Kidney (tissue), 13 donors: ENCODE measurements at regions not wholly inside any gene's neighbourhood (a gene's known extent, or its start where the extent isn't known, plus 50 kb on each side); places are given as distances from the start of the nearest gene placed in this dataset.

Experiments used
- DNase-seq, 5 donors: peaks; one replicate each; pipeline ENCODE4 v3.0.0-alpha.2; 2013 to 2020
- FAIRE-seq: peaks from 2 replicates; lab custom pipeline; 2012; peaks lifted over from hg19 to GRCh38; lab: Jason Lieb, UNC
- H3K27ac ChIP-seq, 2 donors: one replicate each; pipeline ENCODE4 v1.7.0; 2013; ENCODE audit warnings: low read depth in 2 of 2, low read length in 2 of 2, inconsistent platforms in 1 of 2
- H3K27me3 ChIP-seq: one replicate; pipeline ENCODE4 v1.7.1; 2013; ENCODE audit warnings: low read length, inconsistent platforms; ENCODE audit not compliant: control insufficient read depth, insufficient read depth
- H3K36me3 ChIP-seq, 3 donors: one replicate each; pipeline versions ENCODE4 v1.7.0 to v1.7.1; 2013; ENCODE audit warnings: low read length in 3 of 3, control low read depth in 1 of 3, inconsistent platforms in 1 of 3; ENCODE audit not compliant: insufficient read depth in 3 of 3, control insufficient read depth in 2 of 3
- H3K4me1 ChIP-seq, 3 donors: one replicate each; pipeline versions ENCODE4 v1.7.0 to v1.7.1; 2013; ENCODE audit warnings: low read length in 3 of 3, inconsistent platforms in 1 of 3, low read depth in 1 of 3; ENCODE audit not compliant: control insufficient read depth in 2 of 3, insufficient read depth in 2 of 3
- H3K4me3 ChIP-seq, 3 donors: one replicate each; pipeline versions ENCODE4 v1.7.0 to v1.8.1; 2013; ENCODE audit warnings: low read length in 3 of 3, control low read depth in 1 of 3, inconsistent platforms in 1 of 3
- H3K9ac ChIP-seq, 3 donors: one replicate each; pipeline versions ENCODE4 v1.7.0 to v1.7.1; 2013; ENCODE audit warnings: low read length in 3 of 3, control low read depth in 1 of 3, inconsistent platforms in 1 of 3
- H3K9me3 ChIP-seq, 3 donors: one replicate each; pipeline versions ENCODE4 v1.7.0 to v1.7.1; 2013; ENCODE audit warnings: low read length in 3 of 3, control low read depth in 1 of 3, inconsistent platforms in 1 of 3; ENCODE audit not compliant: control insufficient read depth in 2 of 3, insufficient read depth in 1 of 3
- intact Hi-C: fragments of 100-400 bp; cut with DNase I; formaldehyde crosslinking; loops from one replicate; pipeline ENCODE4 v1.11.1; 2022
- TF ChIP-seq, protein P1 (sequence below): IDR thresholded peaks from 3 replicates; pipeline ENCODE4 v1.5.1; 2012; ENCODE audit warnings: mild to moderate bottlenecking, moderate library complexity, borderline replicate concordance; ENCODE audit not compliant: insufficient read depth; ENCODE audit errors: extremely low read depth
- donor health status: control.
- donor health status: control.
- donor health status: control.
- donor health status: control.
- donor health status: control.
- donor health status: DM: yes; HTN: yes; CAD: no.
- donor health status: Normal renal cell carcinoma (clear cell type).

DNA sequence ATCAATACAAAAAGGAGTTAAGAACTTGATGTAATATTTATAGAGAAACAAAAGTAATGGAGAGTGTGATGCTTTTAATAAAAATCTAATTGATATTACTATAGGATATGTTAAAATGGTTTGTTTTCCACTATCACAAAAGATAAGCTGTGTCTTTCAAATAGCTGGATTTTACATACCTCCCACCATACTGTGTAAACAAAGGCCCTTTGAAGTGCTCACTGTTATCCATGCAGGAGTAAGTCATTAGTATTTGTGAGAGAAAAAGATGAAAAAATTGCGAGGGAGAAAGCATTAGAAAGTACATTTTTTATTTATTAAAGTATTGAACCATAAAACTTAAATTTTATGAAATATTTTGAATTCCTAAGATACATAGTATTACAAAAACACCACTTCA, 733.0 kb downstream of the GRIK2 start:
- H3K9ac ChIP-seq, result no peak overlapping the region
- no peak overlapping the region for H3K4me3 ChIP-seq
- TF ChIP-seq, protein P1, sequence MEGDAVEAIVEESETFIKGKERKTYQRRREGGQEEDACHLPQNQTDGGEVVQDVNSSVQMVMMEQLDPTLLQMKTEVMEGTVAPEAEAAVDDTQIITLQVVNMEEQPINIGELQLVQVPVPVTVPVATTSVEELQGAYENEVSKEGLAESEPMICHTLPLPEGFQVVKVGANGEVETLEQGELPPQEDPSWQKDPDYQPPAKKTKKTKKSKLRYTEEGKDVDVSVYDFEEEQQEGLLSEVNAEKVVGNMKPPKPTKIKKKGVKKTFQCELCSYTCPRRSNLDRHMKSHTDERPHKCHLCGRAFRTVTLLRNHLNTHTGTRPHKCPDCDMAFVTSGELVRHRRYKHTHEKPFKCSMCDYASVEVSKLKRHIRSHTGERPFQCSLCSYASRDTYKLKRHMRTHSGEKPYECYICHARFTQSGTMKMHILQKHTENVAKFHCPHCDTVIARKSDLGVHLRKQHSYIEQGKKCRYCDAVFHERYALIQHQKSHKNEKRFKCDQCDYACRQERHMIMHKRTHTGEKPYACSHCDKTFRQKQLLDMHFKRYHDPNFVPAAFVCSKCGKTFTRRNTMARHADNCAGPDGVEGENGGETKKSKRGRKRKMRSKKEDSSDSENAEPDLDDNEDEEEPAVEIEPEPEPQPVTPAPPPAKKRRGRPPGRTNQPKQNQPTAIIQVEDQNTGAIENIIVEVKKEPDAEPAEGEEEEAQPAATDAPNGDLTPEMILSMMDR, result no peak
- H3K27me3 ChIP-seq, result no peaks in the 10 kb centered on the region
- intact Hi-C loops, result no loop called here
- H3K36me3 ChIP-seq, result no peaks in the 10 kb centered on the region
- no peaks in the 10 kb centered on the region for H3K4me1 ChIP-seq
- DNase-seq (no peak), FAIRE-seq (no peak)
- no peaks in the 10 kb centered on the region for H3K9me3 ChIP-seq
- no peak overlapping the region for H3K27ac ChIP-seq

DNA sequence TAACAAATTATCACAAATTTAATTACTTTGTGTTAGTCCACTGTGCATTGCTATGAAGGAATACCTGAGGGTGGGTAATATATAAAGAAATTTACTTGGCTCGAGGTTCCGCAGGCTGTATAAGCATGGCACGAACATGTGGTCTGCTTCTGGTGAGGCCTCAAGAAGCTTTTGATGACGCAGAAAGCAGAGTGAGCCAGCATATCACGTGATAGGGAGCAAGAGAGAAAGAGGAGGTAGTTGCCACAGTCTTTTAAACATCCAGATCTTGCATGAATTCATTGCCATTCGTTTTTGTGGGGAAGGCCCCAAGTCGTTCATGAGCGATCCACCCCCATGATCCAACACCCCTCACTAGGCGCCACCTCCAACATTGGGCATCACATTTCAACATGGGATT, 733.7 kb downstream of the GRIK2 start:
- Histone ChIP-seq H3K36me3 (no peaks in the 10 kb centered on the region), H3K27me3 (no peaks in the 10 kb centered on the region), H3K27ac (no peak overlapping the region), H3K9ac (no peak overlapping the region), H3K4me3 (no peak overlapping the region), H3K9me3 (no peaks in the 10 kb centered on the region), H3K4me1 (no peaks in the 10 kb centered on the region)
- DNase-seq, result no peak
- FAIRE-seq, result no peak
- TF ChIP-seq, protein P1, result no peak
- intact Hi-C loops, result no loop called here

DNA sequence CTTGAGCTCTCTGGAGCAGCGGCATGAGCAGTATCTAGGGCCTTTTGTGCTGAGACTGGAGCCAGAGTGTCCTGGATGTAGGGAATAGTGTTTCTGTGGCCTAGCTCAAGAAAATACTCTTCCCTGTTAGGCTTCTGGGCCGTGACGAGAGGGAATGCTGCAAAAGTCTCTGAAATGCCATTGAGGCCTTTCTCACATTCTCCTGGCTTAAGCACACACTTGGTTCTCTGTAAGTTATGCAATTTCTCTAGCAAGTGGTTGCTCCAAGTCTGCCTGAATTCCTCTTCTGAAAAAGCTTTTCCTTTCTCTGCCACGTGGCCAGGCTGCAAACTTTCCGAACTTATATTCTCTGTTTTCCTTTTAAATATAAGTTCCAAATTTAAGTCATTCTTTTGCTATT, 744.4 kb downstream of the GRIK2 start:
- FAIRE-seq (no peak), DNase-seq (no peak)
- no peak overlapping the region for H3K27ac ChIP-seq
- intact Hi-C loops, result no loop called here
- H3K4me3 ChIP-seq, result no peak overlapping the region
- no peaks in the 10 kb centered on the region for H3K27me3 ChIP-seq
- TF ChIP-seq, protein P1, result no peak
- H3K4me1 ChIP-seq, result no peaks in the 10 kb centered on the region
- no peaks in the 10 kb centered on the region for H3K36me3 ChIP-seq
- H3K9me3 ChIP-seq, result no peaks in the 10 kb centered on the region
- H3K9ac ChIP-seq, result no peak overlapping the region

DNA sequence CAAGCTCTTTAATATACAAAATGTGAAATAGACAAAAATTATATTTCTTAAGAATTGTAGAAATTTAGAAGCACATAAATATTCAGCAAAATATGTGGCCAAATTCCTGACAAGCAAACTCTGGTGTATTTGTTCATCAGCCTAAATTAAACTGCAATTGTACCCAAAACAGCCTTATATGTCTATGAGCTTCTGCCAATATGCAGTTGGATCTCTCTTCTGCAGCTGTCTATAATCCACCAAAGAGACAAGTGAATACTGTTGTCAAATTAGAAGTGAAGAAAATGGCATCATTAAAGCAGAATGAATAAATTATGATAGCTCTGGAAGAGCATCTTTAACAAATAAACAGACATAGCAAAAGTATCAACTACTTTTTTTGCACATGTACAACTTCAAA, 755.7 kb downstream of the GRIK2 start:
- DNase-seq (no peak), FAIRE-seq (no peak)
- Histone ChIP-seq H3K9ac (no peak overlapping the region), H3K27me3 (no peaks in the 10 kb centered on the region), H3K4me1 (no peaks in the 10 kb centered on the region), H3K4me3 (no peak overlapping the region), H3K27ac (no peak overlapping the region), H3K9me3 (no peaks in the 10 kb centered on the region), H3K36me3 (no peaks in the 10 kb centered on the region)
- intact Hi-C loops, result no loop called here
- TF ChIP-seq, protein P1, result no peak
